ENCODE measurements at regions not wholly inside any gene's neighbourhood (a gene's known extent, or its start where the extent isn't known, plus 50 kb on each side); places are given as distances from the start of the nearest gene placed in this dataset.

DNA sequence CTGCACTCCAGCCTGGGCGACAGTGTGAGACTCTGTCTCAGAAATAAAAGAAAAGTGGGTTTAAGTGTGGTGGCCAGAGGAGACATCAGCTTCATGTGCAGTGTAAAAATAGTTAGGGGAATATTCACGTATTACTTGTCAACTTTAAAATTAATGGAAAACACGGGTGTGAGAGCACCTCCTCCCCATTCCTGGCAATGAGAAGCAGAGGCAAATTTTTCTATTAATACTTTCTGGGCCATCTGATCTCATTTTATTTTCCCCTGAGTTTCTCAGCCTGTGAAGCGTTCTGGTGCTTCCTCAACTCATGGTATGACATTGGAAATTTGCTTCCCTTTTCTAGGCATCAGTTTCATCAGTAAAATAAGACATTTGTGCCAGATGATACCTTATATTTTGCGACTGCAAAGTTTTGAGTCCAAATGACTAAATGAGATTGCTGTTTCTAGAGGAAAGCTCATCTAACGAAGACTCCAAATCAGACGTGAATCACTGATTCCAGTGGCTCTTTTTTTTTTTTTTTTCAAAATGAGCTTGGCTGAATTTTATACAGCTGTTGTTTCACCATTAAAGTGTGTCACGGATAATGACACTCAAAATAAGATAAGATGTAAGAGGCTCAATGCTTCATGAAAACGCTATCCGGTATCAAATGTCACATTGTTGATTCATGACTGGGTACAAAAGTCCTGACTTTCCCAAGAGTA, 104.6 kb downstream of the MSX2 start:
- TF ChIP-seq POLR2A (IDR thresholded peaks at IDR 0.05), result no peak
- TF ChIP-seq POLR2AphosphoS5 (IDR thresholded peaks at IDR 0.05), result no peak
- TF ChIP-seq EP300 (IDR thresholded peaks at IDR 0.05), result no peak
- TF ChIP-seq, protein P1, sequence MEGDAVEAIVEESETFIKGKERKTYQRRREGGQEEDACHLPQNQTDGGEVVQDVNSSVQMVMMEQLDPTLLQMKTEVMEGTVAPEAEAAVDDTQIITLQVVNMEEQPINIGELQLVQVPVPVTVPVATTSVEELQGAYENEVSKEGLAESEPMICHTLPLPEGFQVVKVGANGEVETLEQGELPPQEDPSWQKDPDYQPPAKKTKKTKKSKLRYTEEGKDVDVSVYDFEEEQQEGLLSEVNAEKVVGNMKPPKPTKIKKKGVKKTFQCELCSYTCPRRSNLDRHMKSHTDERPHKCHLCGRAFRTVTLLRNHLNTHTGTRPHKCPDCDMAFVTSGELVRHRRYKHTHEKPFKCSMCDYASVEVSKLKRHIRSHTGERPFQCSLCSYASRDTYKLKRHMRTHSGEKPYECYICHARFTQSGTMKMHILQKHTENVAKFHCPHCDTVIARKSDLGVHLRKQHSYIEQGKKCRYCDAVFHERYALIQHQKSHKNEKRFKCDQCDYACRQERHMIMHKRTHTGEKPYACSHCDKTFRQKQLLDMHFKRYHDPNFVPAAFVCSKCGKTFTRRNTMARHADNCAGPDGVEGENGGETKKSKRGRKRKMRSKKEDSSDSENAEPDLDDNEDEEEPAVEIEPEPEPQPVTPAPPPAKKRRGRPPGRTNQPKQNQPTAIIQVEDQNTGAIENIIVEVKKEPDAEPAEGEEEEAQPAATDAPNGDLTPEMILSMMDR (IDR thresholded peaks at IDR 0.05), result no peak
- Histone ChIP-seq H3K36me3 (no peaks in the 10 kb centered on the region), H3K9me3 (no peaks in the 10 kb centered on the region), H3K4me1 (no peaks in the 10 kb centered on the region), H3K4me3 (no peak overlapping the region), H3K27me3 (no peaks in the 10 kb centered on the region), H3K27ac (no peak overlapping the region)
- intact Hi-C loops (cut with DNase I; ENCODE audit: low total_unique reads), result no loop called here
- no peak for DNase-seq
- 63 to 69% (median 66%) methylated on average over 10 of the region's 10 CpGs for WGBS, 5 donors

DNA sequence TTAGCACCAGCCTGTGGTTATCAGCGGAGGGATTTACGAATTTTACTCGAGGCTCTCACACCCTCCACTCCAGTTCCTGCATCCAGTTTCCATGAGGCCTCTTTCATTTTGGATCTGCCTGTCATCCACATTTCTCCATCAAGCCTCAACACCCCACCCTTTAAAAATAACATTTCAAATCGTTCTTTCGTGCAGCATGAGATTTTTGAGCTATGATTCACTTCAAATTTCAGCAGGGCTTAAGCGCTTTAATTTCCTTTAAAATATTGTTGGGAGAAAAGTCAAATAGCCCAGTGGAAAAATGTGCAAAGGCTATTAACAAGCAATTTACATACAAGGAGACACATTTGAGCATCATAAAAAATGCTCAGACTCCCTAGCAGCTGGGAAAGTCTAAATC, 103.2 kb downstream of the MSX2 start:
- Histone ChIP-seq H3K36me3 (no peaks in the 10 kb centered on the region), H3K9me3 (no peaks in the 10 kb centered on the region), H3K27ac (no peak overlapping the region), H3K4me1 (no peaks in the 10 kb centered on the region), H3K4me3 (no peak overlapping the region), H3K27me3 (no peaks in the 10 kb centered on the region)
- no peak for DNase-seq
- WGBS, 5 donors, result 77 to 84% (median 83%) methylated on average over 6 of the region's 6 CpGs
- TF ChIP-seq EP300 (IDR thresholded peaks at IDR 0.05) (no peak), POLR2A (IDR thresholded peaks at IDR 0.05) (no peak), POLR2AphosphoS5 (IDR thresholded peaks at IDR 0.05) (no peak)
- TF ChIP-seq, protein P1 (IDR thresholded peaks at IDR 0.05), result no peak
- intact Hi-C loops (cut with DNase I; ENCODE audit: low total_unique reads), result no loop called here

DNA sequence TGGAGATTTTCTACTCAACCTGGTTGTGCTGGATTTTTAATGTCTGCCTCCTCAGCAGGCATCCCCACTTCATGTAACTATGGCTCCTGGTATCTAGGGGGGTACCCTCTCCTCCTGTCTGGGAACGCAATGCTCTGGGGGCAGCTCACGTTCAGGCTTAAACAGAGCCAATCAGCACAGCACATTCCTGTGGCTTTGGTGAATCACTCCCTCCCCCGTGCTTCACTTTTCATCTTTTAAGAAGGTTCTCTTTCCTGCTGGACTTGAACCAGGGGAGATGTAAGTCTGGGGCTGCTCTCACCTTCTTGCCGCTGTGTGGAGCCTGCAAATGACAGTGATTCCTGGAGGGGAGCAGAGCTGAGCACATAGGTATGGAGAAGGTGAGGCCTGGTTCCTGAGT, 101.2 kb downstream of the MSX2 start:
- Histone ChIP-seq H3K9me3 (no peaks in the 10 kb centered on the region), H3K27ac (no peak overlapping the region), H3K4me3 (no peak overlapping the region), H3K4me1 (no peaks in the 10 kb centered on the region), H3K36me3 (no peaks in the 10 kb centered on the region), H3K27me3 (no peaks in the 10 kb centered on the region)
- intact Hi-C loops (cut with DNase I; ENCODE audit: low total_unique reads), result no loop called here
- 69 to 75% (median 72%) methylated on average over 4 of the region's 4 CpGs for WGBS, 5 donors
- TF ChIP-seq, protein P1 (IDR thresholded peaks at IDR 0.05), result no peak
- DNase-seq, result no peak

DNA sequence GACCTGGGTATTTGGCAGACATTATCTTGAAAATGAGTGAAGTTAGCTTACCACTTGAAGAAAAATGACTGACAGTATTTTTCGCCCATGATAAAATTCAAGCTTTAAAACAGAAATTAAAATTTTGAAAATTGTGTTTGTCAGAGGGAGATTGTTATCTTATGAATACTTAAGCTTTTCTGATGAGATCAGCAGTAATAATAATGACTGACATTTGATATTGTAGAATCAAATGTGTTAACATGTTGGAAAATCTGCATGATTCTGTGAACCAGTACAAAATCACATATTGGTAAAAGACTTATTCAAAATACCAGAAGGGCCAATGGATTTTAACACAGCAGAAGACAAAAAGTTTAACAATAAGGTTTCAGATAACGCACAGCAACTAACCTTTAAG, 94.0 kb downstream of the MSX2 start:
- Histone ChIP-seq H3K36me3 (no peaks in the 10 kb centered on the region), H3K27me3 (no peaks in the 10 kb centered on the region), H3K4me3 (no peak overlapping the region), H3K4me1 (no peaks in the 10 kb centered on the region), H3K27ac (no peak overlapping the region), H3K9me3 (peaks cover 0 to 16% (median 4%) of the 10 kb centered on the region in 4 donors)
- 90 to 95% (median 93%) methylated on average over 2 of the region's 2 CpGs for WGBS, 5 donors
- TF ChIP-seq, protein P1 (IDR thresholded peaks at IDR 0.05), result no peak
- no peak for TF ChIP-seq EP300 (IDR thresholded peaks at IDR 0.05)
- no peak for TF ChIP-seq POLR2AphosphoS5 (IDR thresholded peaks at IDR 0.05)
- TF ChIP-seq POLR2A (IDR thresholded peaks at IDR 0.05), result no peak
- intact Hi-C loops (cut with DNase I; ENCODE audit: low total_unique reads), result no loop called here
- no peak for DNase-seq
